ENCODE measurements at regions not wholly inside any gene's neighbourhood (a gene's known extent, or its start where the extent isn't known, plus 50 kb on each side); places are given as distances from the start of the nearest gene placed in this dataset.

DNA sequence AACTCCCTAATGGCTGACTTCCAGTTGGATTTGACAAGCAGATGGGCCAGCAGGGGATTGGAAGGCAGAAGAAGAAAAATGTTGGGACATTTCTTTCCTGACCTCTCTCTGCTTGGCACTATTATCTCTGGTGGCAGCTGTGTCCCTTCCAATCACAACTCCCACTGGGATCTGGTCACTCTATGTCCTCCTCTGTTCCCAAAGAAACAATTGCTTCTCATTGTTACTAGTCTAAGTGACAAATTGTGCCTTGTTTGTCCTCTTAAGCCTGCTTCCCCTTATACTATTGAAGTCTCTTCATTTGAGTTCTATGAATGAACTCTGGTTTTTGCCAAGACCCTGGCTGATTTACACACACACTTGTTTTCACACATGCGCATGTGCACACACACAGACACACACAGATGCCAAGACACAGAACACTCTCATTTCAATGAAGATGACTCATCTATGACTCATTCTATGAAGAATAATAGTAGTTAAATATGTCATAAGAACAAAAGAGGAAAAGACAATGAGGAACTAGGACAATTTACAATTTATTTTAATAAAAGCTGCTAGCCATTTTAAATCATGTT lies 83.0 kb upstream of the FAR2 start:
- peak; percentile 62 for ATAC-seq
- CTCF ChIA-PET: no interaction called here
- Histone ChIP-seq H3K9me2 (replicated peaks; ENCODE audit: low read length) (no peaks in the 10 kb centered on the region), H4K20me1 (ENCODE audit: low read length) (no peaks in the 10 kb centered on the region), H3F3A (ENCODE audit: low read length, unreplicated experiment) (no peaks in the 10 kb centered on the region), H3K36me3 (ENCODE audit: low read depth, low read length) (no peaks in the 10 kb centered on the region), H3K79me2 (ENCODE audit: low read length) (no peaks in the 10 kb centered on the region), H3K4me3 (ENCODE audit: low read length) (no peak overlapping the region), H3K9ac (ENCODE audit: low read length) (no peak overlapping the region), H2AFZ (ENCODE audit: low read length) (no peak overlapping the region), H3K4me2 (ENCODE audit: low read length) (no peak overlapping the region), H3K27ac (ENCODE audit: low read length) (no peak overlapping the region), H3K4me1 (ENCODE audit: insufficient read depth, low read length) (peaks cover 7% of the 10 kb centered on the region), H3K9me3 (ENCODE audit: low read length) (no peaks in the 10 kb centered on the region), H3K27me3 (ENCODE audit: low read length) (no peaks in the 10 kb centered on the region)
- POLR2A ChIA-PET (ENCODE audit: unreplicated experiment): no interaction called here
- TF ChIP-seq EZH2 (IDR thresholded peaks at IDR 0.05; ENCODE audit: low read length, unreplicated experiment): no peak
- TF ChIP-seq EZH2phosphoT487 (IDR thresholded peaks at IDR 0.05; ENCODE audit: borderline replicate concordance, low read length): no peak
- TF ChIP-seq, protein P1, sequence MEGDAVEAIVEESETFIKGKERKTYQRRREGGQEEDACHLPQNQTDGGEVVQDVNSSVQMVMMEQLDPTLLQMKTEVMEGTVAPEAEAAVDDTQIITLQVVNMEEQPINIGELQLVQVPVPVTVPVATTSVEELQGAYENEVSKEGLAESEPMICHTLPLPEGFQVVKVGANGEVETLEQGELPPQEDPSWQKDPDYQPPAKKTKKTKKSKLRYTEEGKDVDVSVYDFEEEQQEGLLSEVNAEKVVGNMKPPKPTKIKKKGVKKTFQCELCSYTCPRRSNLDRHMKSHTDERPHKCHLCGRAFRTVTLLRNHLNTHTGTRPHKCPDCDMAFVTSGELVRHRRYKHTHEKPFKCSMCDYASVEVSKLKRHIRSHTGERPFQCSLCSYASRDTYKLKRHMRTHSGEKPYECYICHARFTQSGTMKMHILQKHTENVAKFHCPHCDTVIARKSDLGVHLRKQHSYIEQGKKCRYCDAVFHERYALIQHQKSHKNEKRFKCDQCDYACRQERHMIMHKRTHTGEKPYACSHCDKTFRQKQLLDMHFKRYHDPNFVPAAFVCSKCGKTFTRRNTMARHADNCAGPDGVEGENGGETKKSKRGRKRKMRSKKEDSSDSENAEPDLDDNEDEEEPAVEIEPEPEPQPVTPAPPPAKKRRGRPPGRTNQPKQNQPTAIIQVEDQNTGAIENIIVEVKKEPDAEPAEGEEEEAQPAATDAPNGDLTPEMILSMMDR (conservative IDR thresholded peaks at IDR 0.05; ENCODE audit: low read depth, low read length): no peak
- BruUV-seq (replicated peaks): no TSS peak
- intact Hi-C loops (cut with micrococcal nuclease): no loop called here
- peak; percentile 75 for DNase-seq

DNA sequence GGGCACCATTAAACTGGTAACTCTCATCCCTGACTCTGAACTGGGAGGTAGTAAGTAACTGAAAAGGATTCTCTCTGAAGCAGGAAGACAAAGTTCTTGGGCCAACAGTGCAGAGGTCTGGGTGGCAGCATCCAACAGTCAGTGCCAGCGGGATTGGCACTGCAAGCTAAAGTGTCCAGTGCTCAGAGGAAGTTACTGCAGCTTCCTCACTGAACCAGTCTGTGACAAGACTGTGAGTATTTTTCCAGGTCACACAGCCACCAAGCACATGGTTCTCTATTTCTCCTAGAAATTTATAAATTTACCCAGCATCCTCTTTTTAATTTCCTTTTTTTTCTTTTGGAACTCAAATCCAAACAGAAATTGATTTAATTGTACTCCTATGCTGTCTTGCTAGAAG lies 81.6 kb upstream of the FAR2 start:
- Histone ChIP-seq H3K4me2 (ENCODE audit: low read length) (no peak overlapping the region), H3K9ac (ENCODE audit: low read length) (no peak overlapping the region), H3K9me3 (ENCODE audit: low read length) (no peaks in the 10 kb centered on the region), H4K20me1 (ENCODE audit: low read length) (no peaks in the 10 kb centered on the region), H3K4me3 (ENCODE audit: low read length) (no peak overlapping the region), H3F3A (ENCODE audit: low read length, unreplicated experiment) (no peaks in the 10 kb centered on the region), H3K79me2 (ENCODE audit: low read length) (no peaks in the 10 kb centered on the region), H3K9me2 (replicated peaks; ENCODE audit: low read length) (no peaks in the 10 kb centered on the region), H2AFZ (ENCODE audit: low read length) (no peak overlapping the region), H3K36me3 (ENCODE audit: low read depth, low read length) (no peaks in the 10 kb centered on the region), H3K4me1 (ENCODE audit: insufficient read depth, low read length) (peaks cover 20% of the 10 kb centered on the region), H3K27me3 (ENCODE audit: low read length) (no peaks in the 10 kb centered on the region), H3K27ac (ENCODE audit: low read length) (no peak overlapping the region)
- TF ChIP-seq, protein P1 (conservative IDR thresholded peaks at IDR 0.05; ENCODE audit: low read depth, low read length): no peak
- no peak for TF ChIP-seq EZH2 (IDR thresholded peaks at IDR 0.05; ENCODE audit: low read length, unreplicated experiment)
- no peak for TF ChIP-seq EZH2phosphoT487 (IDR thresholded peaks at IDR 0.05; ENCODE audit: borderline replicate concordance, low read length)
- CTCF ChIA-PET: no interaction called here
- DNase-seq: no peak
- no peak for ATAC-seq
- intact Hi-C loops (cut with micrococcal nuclease): no loop called here
- POLR2A ChIA-PET (ENCODE audit: unreplicated experiment): no interaction called here
- BruUV-seq (replicated peaks): no TSS peak

DNA sequence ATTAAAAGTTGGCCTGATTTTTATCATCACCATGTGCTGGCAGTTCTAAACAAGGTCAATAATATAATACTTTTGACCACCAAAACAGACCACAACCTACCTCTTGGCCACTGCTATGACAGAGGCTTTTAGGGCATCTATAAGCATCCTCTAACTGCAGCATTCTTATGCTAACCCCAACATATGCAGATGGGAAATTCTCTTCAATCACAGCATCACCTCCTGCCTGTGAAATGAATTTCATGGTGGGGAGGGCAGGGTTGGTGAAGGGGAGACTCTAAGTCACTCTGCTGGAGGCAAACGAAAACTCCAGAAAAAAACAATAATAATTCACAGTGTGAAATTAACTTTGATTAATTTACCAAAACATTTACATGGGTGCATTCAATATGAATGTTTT lies 78.8 kb upstream of the FAR2 start:
- DNase-seq: no peak
- Histone ChIP-seq H3K27ac (ENCODE audit: low read length) (no peak overlapping the region), H3F3A (ENCODE audit: low read length, unreplicated experiment) (peaks cover 6% of the 10 kb centered on the region), H3K4me1 (ENCODE audit: insufficient read depth, low read length) (peaks cover 31% of the 10 kb centered on the region), H3K4me2 (ENCODE audit: low read length) (no peak overlapping the region), H3K4me3 (ENCODE audit: low read length) (no peak overlapping the region), H3K9me2 (replicated peaks; ENCODE audit: low read length) (no peaks in the 10 kb centered on the region), H3K27me3 (ENCODE audit: low read length) (no peaks in the 10 kb centered on the region), H3K36me3 (ENCODE audit: low read depth, low read length) (no peaks in the 10 kb centered on the region), H3K79me2 (ENCODE audit: low read length) (no peaks in the 10 kb centered on the region), H3K9ac (ENCODE audit: low read length) (no peak overlapping the region), H4K20me1 (ENCODE audit: low read length) (no peaks in the 10 kb centered on the region), H3K9me3 (ENCODE audit: low read length) (no peaks in the 10 kb centered on the region), H2AFZ (ENCODE audit: low read length) (no peak overlapping the region)
- TF ChIP-seq, protein P1 (conservative IDR thresholded peaks at IDR 0.05; ENCODE audit: low read depth, low read length): no peak
- no peak for TF ChIP-seq EZH2 (IDR thresholded peaks at IDR 0.05; ENCODE audit: low read length, unreplicated experiment)
- TF ChIP-seq EZH2phosphoT487 (IDR thresholded peaks at IDR 0.05; ENCODE audit: borderline replicate concordance, low read length): no peak
- no peak for ATAC-seq
- intact Hi-C loops (cut with micrococcal nuclease): loop anchor here (2.0 to 10.0 kb wide), 2 partner anchors 72 to 196 kb away; no protein-coding TSS in a partner anchor
- no TSS peak for BruUV-seq (replicated peaks)
- ChIA-PET POLR2A (ENCODE audit: unreplicated experiment) (interaction anchor here (0.5 to 0.7 kb wide), 2 partner anchors 9 to 94 kb away, joined by 4 to 6 read pairs; no protein-coding TSS in a partner anchor), CTCF (no interaction called here)

All from PC-3 (cell line).